ENCODE measurements at regions not wholly inside any gene's neighbourhood (a gene's known extent, or its start where the extent isn't known, plus 50 kb on each side); places are given as distances from the start of the nearest gene placed in this dataset.

GRCh38 chr3:68458581-68458980 lies 473.8 kb downstream of the TAFA4 start:
- ATAC-seq = no peak

- ATAC-seq = no peak
Observed at GRCh38 chr3:68448510-68449383, 483.6 kb downstream of the TAFA4 start.

GRCh38 chr3:68447885-68448284 lies 484.5 kb downstream of the TAFA4 start:
- no peak for ATAC-seq

- ATAC-seq = no peak
Observed at GRCh38 chr3:68441054-68441453, 491.3 kb downstream of the TAFA4 start.

- no peak for ATAC-seq
Observed at GRCh38 chr3:68436619-68437401, 495.5 kb downstream of the TAFA4 start.

- ATAC-seq = no peak
Observed at GRCh38 chr3:68428495-68428894, 503.9 kb downstream of the TAFA4 start.

GRCh38 chr3:68424796-68425460 lies 507.4 kb downstream of the TAFA4 start:
- ATAC-seq = no peak

- no peak for ATAC-seq
Observed at GRCh38 chr3:68408626-68409025, 523.7 kb downstream of the TAFA4 start.

- no peak for ATAC-seq
Observed at GRCh38 chr3:68403741-68404140, 528.6 kb downstream of the TAFA4 start.

- no peak for ATAC-seq
Observed at GRCh38 chr3:68402235-68402918, 530.0 kb downstream of the TAFA4 start.

- ATAC-seq = no peak
Observed at GRCh38 chr3:68378631-68379030, 553.7 kb downstream of the TAFA4 start.

- no peak for ATAC-seq
Observed at GRCh38 chr3:68373727-68374126, 558.6 kb downstream of the TAFA4 start.

- ATAC-seq = no peak
Observed at GRCh38 chr3:68363796-68364195, 568.6 kb downstream of the TAFA4 start.

- no peak for ATAC-seq
Observed at GRCh38 chr3:68360492-68360891, 571.9 kb downstream of the TAFA4 start.

GRCh38 chr3:68345781-68346180 lies 586.6 kb downstream of the TAFA4 start:
- no peak for ATAC-seq

GRCh38 chr3:68342426-68342825 lies 589.9 kb downstream of the TAFA4 start:
- no peak for ATAC-seq

- no peak for ATAC-seq
Observed at GRCh38 chr3:68336042-68336441, 596.3 kb downstream of the TAFA4 start.

GRCh38 chr3:68334367-68334986 lies 597.9 kb downstream of the TAFA4 start:
- no peak for ATAC-seq

- ATAC-seq = no peak
Observed at GRCh38 chr3:68328049-68328448, 604.3 kb downstream of the TAFA4 start.

GRCh38 chr3:68315964-68316363 lies 616.4 kb downstream of the TAFA4 start:
- no peak for ATAC-seq

GRCh38 chr3:68315546-68315945 lies 616.8 kb downstream of the TAFA4 start:
- no peak for ATAC-seq

GRCh38 chr3:68306571-68306970 lies 625.8 kb downstream of the TAFA4 start:
- ATAC-seq = no peak
